ENCODE measurements at regions not wholly inside any gene's neighbourhood (a gene's known extent, or its start where the extent isn't known, plus 50 kb on each side); places are given as distances from the start of the nearest gene placed in this dataset.
"Not testable (repeated sequence)": the region's sequence is repeated elsewhere in the genome, so short reads cannot be mapped to it uniquely, and the experiment has no call there.

DNA sequence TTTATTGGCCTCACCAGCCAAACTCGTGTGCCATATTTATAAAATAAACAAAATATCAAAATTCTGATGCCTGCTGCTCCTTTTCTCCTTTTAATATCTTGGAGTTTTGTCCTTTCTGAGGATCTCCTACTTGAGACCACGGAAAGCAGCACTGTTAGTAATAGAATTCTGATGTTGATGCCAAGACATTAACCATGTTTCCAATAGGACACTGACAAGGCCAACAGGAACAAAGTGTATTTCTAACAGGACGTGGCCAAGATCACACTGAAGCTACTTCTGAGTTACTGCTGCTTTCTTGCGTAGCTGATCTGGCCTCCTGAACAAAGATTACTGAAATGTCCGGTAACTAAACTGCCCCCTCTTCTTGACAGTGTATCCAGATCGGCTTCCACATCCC, 848.5 kb downstream of the TTLL7 start:
- TF ChIP-seq, protein P1, sequence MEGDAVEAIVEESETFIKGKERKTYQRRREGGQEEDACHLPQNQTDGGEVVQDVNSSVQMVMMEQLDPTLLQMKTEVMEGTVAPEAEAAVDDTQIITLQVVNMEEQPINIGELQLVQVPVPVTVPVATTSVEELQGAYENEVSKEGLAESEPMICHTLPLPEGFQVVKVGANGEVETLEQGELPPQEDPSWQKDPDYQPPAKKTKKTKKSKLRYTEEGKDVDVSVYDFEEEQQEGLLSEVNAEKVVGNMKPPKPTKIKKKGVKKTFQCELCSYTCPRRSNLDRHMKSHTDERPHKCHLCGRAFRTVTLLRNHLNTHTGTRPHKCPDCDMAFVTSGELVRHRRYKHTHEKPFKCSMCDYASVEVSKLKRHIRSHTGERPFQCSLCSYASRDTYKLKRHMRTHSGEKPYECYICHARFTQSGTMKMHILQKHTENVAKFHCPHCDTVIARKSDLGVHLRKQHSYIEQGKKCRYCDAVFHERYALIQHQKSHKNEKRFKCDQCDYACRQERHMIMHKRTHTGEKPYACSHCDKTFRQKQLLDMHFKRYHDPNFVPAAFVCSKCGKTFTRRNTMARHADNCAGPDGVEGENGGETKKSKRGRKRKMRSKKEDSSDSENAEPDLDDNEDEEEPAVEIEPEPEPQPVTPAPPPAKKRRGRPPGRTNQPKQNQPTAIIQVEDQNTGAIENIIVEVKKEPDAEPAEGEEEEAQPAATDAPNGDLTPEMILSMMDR (IDR thresholded peaks at IDR 0.05), result not testable (repeated sequence)
- not testable (repeated sequence) for TF ChIP-seq POLR2AphosphoS5 (IDR thresholded peaks at IDR 0.05)
